Lower leg skin (tissue), 4 donors: ENCODE measurements at regions not wholly inside any gene's neighbourhood (a gene's known extent, or its start where the extent isn't known, plus 50 kb on each side); places are given as distances from the start of the nearest gene placed in this dataset.

Experiments
- DNase-seq, 2 donors: peaks; one replicate each; pipeline ENCODE4 v3.0.0-alpha.2; 2019; ENCODE audit warnings: low spot score in 2 of 2
- H3K4me3 ChIP-seq: fragments of 200-600 bp; sonication (generic); 2 replicates; pipeline ENCODE4 v1.5.1; 2017; ENCODE audit warnings: mild to moderate bottlenecking, low read depth; ENCODE audit not compliant: poor library complexity, severe bottlenecking
- CTCF ChIP-seq, 3 donors: fragments of 450-650 bp; IDR thresholded peaks; one replicate each; pipeline ENCODE4 v1.5.1; 2016; ENCODE audit warnings: antibody characterized with exemption in 3 of 3, mild to moderate bottlenecking in 3 of 3, moderate library complexity in 2 of 3
- POLR2A ChIP-seq, 2 donors: fragments of 450-650 bp; IDR thresholded peaks; one replicate each; pipeline ENCODE4 v1.6.1; 2016 to 2017; ENCODE audit warnings: antibody characterized with exemption in 2 of 2, mild to moderate bottlenecking in 1 of 2, moderate library complexity in 1 of 2
- WGBS, 2 donors: methylation state at CpG; one replicate each; pipeline ENCODE4 v1.1.5; 2018; 5-methylcytosine and 5-hydroxymethylcytosine counted together
- intact Hi-C: fragments of 100-400 bp; cut with DNase I; formaldehyde crosslinking; loops from one replicate; pipeline ENCODE4 v1.15.0; 2023; ENCODE audit warnings: low total_unique reads

- 63 to 66% methylated on average over 15 of the region's 15 CpGs for WGBS, 2 donors
- peak in 1 of 2 donors; percentile 70 for DNase-seq
- H3K4me3 ChIP-seq: no peak overlapping the region
- intact Hi-C loops: no loop called here
- TF ChIP-seq POLR2A (IDR thresholded peaks at IDR 0.05): no peak
- no peak for TF ChIP-seq CTCF (IDR thresholded peaks at IDR 0.05)
These were observed 273.4 kb upstream of the TNRC6C start for GRCh38 chr17:77684803-77685798.

- no peak for TF ChIP-seq CTCF (IDR thresholded peaks at IDR 0.05)
- TF ChIP-seq POLR2A (IDR thresholded peaks at IDR 0.05): no peak
- 90 to 92% methylated on average over 3 of the region's 3 CpGs for WGBS, 2 donors
- intact Hi-C loops: no loop called here
- no peak overlapping the region for H3K4me3 ChIP-seq
- peak in 1 of 2 donors; percentile 56 for DNase-seq
These were observed 272.5 kb upstream of the TNRC6C start for GRCh38 chr17:77685881-77686486.

GRCh38 chr17:77686903-77687302, 271.6 kb upstream of the TNRC6C start:
- intact Hi-C loops: no loop called here
- no peak for TF ChIP-seq POLR2A (IDR thresholded peaks at IDR 0.05)
- no peak for TF ChIP-seq CTCF (IDR thresholded peaks at IDR 0.05)
- whole genome bisulfite sequencing, 2 donors: 94 to 96% methylated on average over 8 of the region's 8 CpGs
- H3K4me3 ChIP-seq: no peak overlapping the region
- no peak for DNase-seq

GRCh38 chr17:77687417-77687816, 271.1 kb upstream of the TNRC6C start:
- DNase-seq: peak in 1 of 2 donors; percentile 20
- H3K4me3 ChIP-seq: no peak overlapping the region
- 91 to 93% methylated on average over 6 of the region's 6 CpGs for WGBS, 2 donors
- intact Hi-C loops: no loop called here
- no peak for TF ChIP-seq CTCF (IDR thresholded peaks at IDR 0.05)
- no peak for TF ChIP-seq POLR2A (IDR thresholded peaks at IDR 0.05)

- H3K4me3 ChIP-seq: no peak overlapping the region
These were observed 270.6 kb upstream of the TNRC6C start for GRCh38 chr17:77687921-77688320.

More at GRCh38 chr17:77687921-77688320, 270.6 kb upstream of the TNRC6C start:
- TF ChIP-seq POLR2A (IDR thresholded peaks at IDR 0.05) (no peak), CTCF (IDR thresholded peaks at IDR 0.05) (no peak)
- peak in 1 of 2 donors; percentile 39 for DNase-seq
- 94 to 95% methylated on average over 16 of the region's 16 CpGs for WGBS, 2 donors
- intact Hi-C loops: no loop called here
